Liver (tissue), 8 donors: ENCODE measurements at regions not wholly inside any gene's neighbourhood (a gene's known extent, or its start where the extent isn't known, plus 50 kb on each side); places are given as distances from the start of the nearest gene placed in this dataset.

ENCODE experiments used
- DNase-seq: peaks from one replicate; pipeline ENCODE4 v3.0.0-alpha.2; 2017; ENCODE audit warnings: low spot score
- H3K27ac ChIP-seq, 2 donors: one replicate each; pipeline ENCODE4 v1.7.0; 2013; ENCODE audit warnings: inconsistent platforms in 2 of 2, low read length in 2 of 2, control low read depth in 1 of 2, low read depth in 1 of 2, mild to moderate bottlenecking in 1 of 2
- H3K27me3 ChIP-seq, 4 donors: one replicate each; pipeline versions ENCODE4 v1.6.1 to v1.7.0; 2013; ENCODE audit warnings: low read length in 3 of 4, inconsistent platforms in 1 of 4, mild to moderate bottlenecking in 1 of 4, moderate library complexity in 1 of 4; ENCODE audit not compliant: control insufficient read depth in 4 of 4, insufficient read depth in 4 of 4
- H3K36me3 ChIP-seq, 4 donors: one replicate each; pipeline versions ENCODE4 v1.6.1 to v1.7.0; 2013; ENCODE audit warnings: low read length in 3 of 4, mild to moderate bottlenecking in 3 of 4, low read depth in 1 of 4, moderate library complexity in 1 of 4; ENCODE audit not compliant: control insufficient read depth in 4 of 4, insufficient read depth in 3 of 4
- H3K4me1 ChIP-seq, 4 donors: one replicate each; pipeline versions ENCODE4 v1.6.1 to v1.7.0; 2013; ENCODE audit warnings: low read length in 3 of 4, mild to moderate bottlenecking in 3 of 4, moderate library complexity in 1 of 4; ENCODE audit not compliant: control insufficient read depth in 4 of 4, insufficient read depth in 4 of 4
- H3K4me3 ChIP-seq, 3 donors: one replicate each; pipeline versions ENCODE4 v1.6.1 to v1.7.0; 2013; ENCODE audit warnings: low read length in 3 of 3, control low read depth in 1 of 3, low read depth in 1 of 3, mild to moderate bottlenecking in 1 of 3
- H3K9ac ChIP-seq, 2 donors: one replicate each; pipeline ENCODE4 v1.7.0; 2013; ENCODE audit warnings: low read length in 2 of 2, mild to moderate bottlenecking in 2 of 2, moderate library complexity in 2 of 2, control low read depth in 1 of 2, low read depth in 1 of 2
- H3K9me3 ChIP-seq, 4 donors: one replicate each; pipeline versions ENCODE4 v1.6.1 to v1.7.0; 2013; ENCODE audit warnings: low read length in 3 of 4; ENCODE audit not compliant: control insufficient read depth in 4 of 4
- ATF3 ChIP-seq: IDR thresholded peaks from 2 replicates; pipeline ENCODE4 v1.6.1; 2016; ENCODE audit warnings: antibody characterized with exemption
- CTCF ChIP-seq: fragments of 150-350 bp; IDR thresholded peaks from 2 replicates; pipeline ENCODE4 v1.5.1; 2017; ENCODE audit warnings: improper control_type of control experiment, low read depth, low read length; ENCODE audit not compliant: missing input control
- EGR1 ChIP-seq, 2 donors: IDR thresholded peaks; 2 replicates each; pipeline ENCODE4 v1.6.1; 2016 to 2018; ENCODE audit warnings: antibody characterized with exemption in 2 of 2, low read depth in 2 of 2
- FOXA1 ChIP-seq: IDR thresholded peaks from 2 replicates; pipeline ENCODE4 v1.6.1; 2016; ENCODE audit warnings: antibody characterized with exemption
- FOXA2 ChIP-seq: IDR thresholded peaks from 2 replicates; pipeline ENCODE4 v1.6.1; 2016; ENCODE audit warnings: antibody characterized with exemption
- GABPA ChIP-seq, 2 donors: IDR thresholded peaks in 1 of 2; conservative IDR thresholded peaks in 1 of 2; 2 replicates each; pipeline ENCODE4 v1.6.1; 2016; ENCODE audit warnings: antibody characterized with exemption in 2 of 2, mild to moderate bottlenecking in 1 of 2, moderate library complexity in 1 of 2
- HNF4G ChIP-seq: IDR thresholded peaks from 2 replicates; pipeline ENCODE4 v1.6.1; 2016; ENCODE audit warnings: antibody characterized with exemption
- JUND ChIP-seq, 2 donors: IDR thresholded peaks; 2 replicates each; pipeline ENCODE4 v1.6.1; 2016; ENCODE audit warnings: antibody characterized with exemption in 2 of 2
- MAX ChIP-seq: IDR thresholded peaks from 2 replicates; pipeline ENCODE4 v1.6.1; 2016; ENCODE audit warnings: antibody characterized with exemption
- NR2F2 ChIP-seq: IDR thresholded peaks from 2 replicates; pipeline ENCODE4 v1.6.1; 2016; ENCODE audit warnings: antibody characterized with exemption
- RAD21 ChIP-seq, 2 donors: IDR thresholded peaks; 2 replicates each; pipeline ENCODE4 v1.6.1; 2016; ENCODE audit warnings: antibody characterized with exemption in 2 of 2, mild to moderate bottlenecking in 2 of 2
- REST ChIP-seq: IDR thresholded peaks from 2 replicates; pipeline ENCODE4 v1.6.1; 2016; ENCODE audit warnings: antibody characterized with exemption, mild to moderate bottlenecking
- RXRA ChIP-seq, 2 donors: IDR thresholded peaks; 2 replicates each; pipeline ENCODE4 v1.6.1; 2017 to 2018; ENCODE audit warnings: antibody characterized with exemption in 2 of 2, mild to moderate bottlenecking in 1 of 2
- SP1 ChIP-seq: IDR thresholded peaks from 2 replicates; pipeline ENCODE4 v1.6.1; 2018; ENCODE audit warnings: antibody characterized with exemption, mild to moderate bottlenecking
- TAF1 ChIP-seq: conservative IDR thresholded peaks from 2 replicates; pipeline ENCODE4 v1.6.1; 2016; ENCODE audit warnings: antibody characterized with exemption, mild to moderate bottlenecking
- YY1 ChIP-seq: IDR thresholded peaks from 2 replicates; pipeline ENCODE4 v1.6.1; 2016; ENCODE audit warnings: antibody characterized with exemption, mild to moderate bottlenecking
- ZBTB33 ChIP-seq: IDR thresholded peaks from 2 replicates; pipeline ENCODE4 v1.6.1; 2016; ENCODE audit warnings: antibody characterized with exemption
- WGBS: extraction: QIAGEN DNeasy Blood & Tissue Kit; methylation state at CpG from one replicate; pipeline ENCODE4 v1.1.7; 2013; 5-methylcytosine and 5-hydroxymethylcytosine counted together
- donor health status: healthy.
- donor health status: healthy.
- donor health status: healthy.
- donor health status: healthy.
- donor health status: healthy.

- WGBS, result 83% methylated on average over 14 of the region's 14 CpGs
- Histone ChIP-seq H3K27ac (no peak overlapping the region), H3K27me3 (no peaks in the 10 kb centered on the region), H3K4me1 (no peaks in the 10 kb centered on the region), H3K9ac (no peak overlapping the region), H3K4me3 (no peak overlapping the region), H3K36me3 (no peaks in the 10 kb centered on the region), H3K9me3 (peaks cover 0 to 9% (median 3%) of the 10 kb centered on the region in 4 donors)
- DNase-seq, result no peak
- TF ChIP-seq FOXA1, result no peak
- no peak for TF ChIP-seq ATF3
- no peak for TF ChIP-seq RXRA (IDR thresholded peaks at IDR 0.05)
- TF ChIP-seq YY1, result no peak
- TF ChIP-seq RAD21 (IDR thresholded peaks at IDR 0.05), result no peak
- TF ChIP-seq HNF4G, result no peak
- TF ChIP-seq EGR1 (IDR thresholded peaks at IDR 0.05; ENCODE audit: low read depth in 2 of 2), result no peak
- no peak for TF ChIP-seq SP1
- no peak for TF ChIP-seq TAF1
- TF ChIP-seq ZBTB33, result no peak
- no peak for TF ChIP-seq REST
- TF ChIP-seq MAX, result no peak
- TF ChIP-seq CTCF, result no peak
- TF ChIP-seq GABPA (IDR thresholded peaks at IDR 0.05 in 1 of 2, conservative IDR thresholded peaks at IDR 0.05 in 1 of 2), result no peak
- TF ChIP-seq JUND (IDR thresholded peaks at IDR 0.05), result no peak
- no peak for TF ChIP-seq NR2F2
- no peak for TF ChIP-seq FOXA2
Observed at GRCh38 chr16:35146723-35147458, 1687.5 kb downstream of the TP53TG3F start.
